GM20000 (cell line): ENCODE measurements at regions not wholly inside any gene's neighbourhood (a gene's known extent, or its start where the extent isn't known, plus 50 kb on each side); places are given as distances from the start of the nearest gene placed in this dataset.

Source experiments
- DNase-seq: peaks from one replicate; pipeline ENCODE4 v3.0.0; 2012; ENCODE audit warnings: low spot score
- CTCF ChIP-seq: IDR thresholded peaks from 2 replicates; pipeline ENCODE4 v1.5.1; 2012; ENCODE audit warnings: mild to moderate bottlenecking, control low read depth; ENCODE audit errors: extremely low read depth, missing control alignments

GRCh38 chr1:221454096-221454495 is 287.8 kb downstream of the DUSP10 start:
- no peak for TF ChIP-seq CTCF

GRCh38 chr1:221456918-221457317 is 285.0 kb downstream of the DUSP10 start:
- DNase-seq = no peak
- TF ChIP-seq CTCF = no peak

More at GRCh38 chr1:221454096-221454495, 287.8 kb downstream of the DUSP10 start:
- DNase-seq = no peak

- TF ChIP-seq CTCF = no peak
- no peak for DNase-seq
Observed at GRCh38 chr1:221457685-221458446, 284.0 kb downstream of the DUSP10 start.

GRCh38 chr1:221458447-221459156 is 283.3 kb downstream of the DUSP10 start:
- DNase-seq = no peak
- TF ChIP-seq CTCF = no peak

- TF ChIP-seq CTCF = no peak
- DNase-seq = no peak
Observed at GRCh38 chr1:221459558-221459957, 282.3 kb downstream of the DUSP10 start.

- TF ChIP-seq CTCF = no peak
- no peak for DNase-seq
Observed at GRCh38 chr1:221462345-221462744, 279.5 kb downstream of the DUSP10 start.

- no peak for DNase-seq
- TF ChIP-seq CTCF = no peak
Observed at GRCh38 chr1:221468546-221468945, 273.3 kb downstream of the DUSP10 start.
